HG02763 (cell line): ENCODE measurements at regions not wholly inside any gene's neighbourhood (a gene's known extent, or its start where the extent isn't known, plus 50 kb on each side); places are given as distances from the start of the nearest gene placed in this dataset.

Experiments
- ATAC-seq: cut with Tn5 transposase; IDR thresholded peaks from one replicate; pipeline ENCODE4 v1.9.1; 2021; ENCODE audit warnings: mild to moderate bottlenecking, moderate library complexity; ENCODE audit not compliant: unreplicated experiment

- no peak for ATAC-seq
Observed at GRCh38 chrX:10893366-10893765, 217.8 kb upstream of the HCCS start.

GRCh38 chrX:10893976-10894375 lies 217.2 kb upstream of the HCCS start:
- ATAC-seq: no peak

- no peak for ATAC-seq
Observed at GRCh38 chrX:10897768-10898167, 213.4 kb upstream of the HCCS start.

DNA sequence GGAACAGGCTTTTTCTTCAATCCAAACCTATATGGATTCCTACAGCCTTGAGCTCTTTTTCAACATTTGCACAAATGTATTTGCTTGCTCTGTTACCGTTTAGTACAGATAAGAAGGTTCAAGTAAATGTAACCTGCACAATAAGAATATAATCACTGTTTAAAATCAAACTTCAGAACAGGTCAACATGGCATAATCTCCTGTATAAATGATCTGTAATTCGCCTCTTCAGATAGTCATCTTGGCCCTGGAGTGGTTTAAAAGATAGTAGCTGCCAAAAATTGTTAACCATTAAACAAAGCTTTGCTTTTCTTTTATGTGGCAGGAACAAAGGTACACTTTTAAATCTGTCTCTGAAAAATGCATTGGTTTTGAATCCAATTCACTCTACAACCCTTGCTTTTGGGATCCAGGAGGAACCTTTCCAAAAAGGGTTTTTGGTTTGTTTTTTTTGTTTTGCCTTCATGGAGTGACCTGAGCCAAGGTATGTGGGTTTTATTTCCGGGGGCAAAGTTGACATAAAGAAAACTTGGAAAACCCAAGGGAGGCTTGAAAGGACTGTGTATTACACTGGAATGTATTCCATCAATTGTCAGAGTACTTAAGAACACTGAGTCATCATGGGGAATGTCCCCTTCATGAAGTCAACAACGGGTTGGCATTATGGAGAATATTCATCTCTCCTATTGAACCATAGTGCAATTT lies 210.4 kb upstream of the HCCS start:
- ATAC-seq: no peak

GRCh38 chrX:10901290-10901633 lies 209.9 kb upstream of the HCCS start:
- ATAC-seq: no peak

DNA sequence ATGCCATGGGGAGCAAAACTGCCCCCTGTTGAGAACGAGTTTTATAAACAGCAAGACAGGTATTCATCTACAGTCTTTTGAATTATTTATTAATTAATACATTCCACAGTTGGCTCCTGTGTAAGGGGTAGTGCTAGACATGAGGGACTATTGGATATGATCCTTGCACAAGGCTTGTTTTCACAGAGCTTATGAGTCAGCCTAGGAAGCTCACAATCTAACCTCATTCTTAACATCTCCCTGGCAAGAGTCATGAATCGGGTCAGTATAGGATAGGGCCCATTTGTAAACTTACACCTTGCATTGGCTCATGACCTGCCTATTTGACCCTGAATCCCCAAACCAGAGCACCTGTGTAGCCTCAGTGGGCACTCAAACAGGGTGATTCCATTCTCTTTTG lies 209.1 kb upstream of the HCCS start:
- no peak for ATAC-seq

DNA sequence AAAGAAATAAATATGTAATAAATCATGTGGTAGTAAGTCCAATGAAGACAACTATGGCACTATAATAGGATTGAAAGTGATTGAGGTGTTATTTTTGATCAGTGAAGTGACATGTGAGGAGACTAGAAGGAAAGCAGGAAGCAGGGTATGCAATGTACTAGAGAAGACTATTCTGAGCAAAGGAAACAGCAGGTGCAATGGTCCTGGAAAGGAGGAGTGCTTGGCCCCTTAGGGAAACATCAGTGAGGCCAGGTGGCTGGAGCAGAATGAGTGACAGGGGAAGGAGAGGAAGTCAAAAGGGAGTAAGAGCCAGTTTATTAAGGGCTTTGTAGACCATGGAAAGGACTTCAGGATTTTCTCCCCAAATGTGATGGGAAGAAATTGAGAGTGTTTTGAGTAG lies 207.6 kb upstream of the HCCS start:
- no peak for ATAC-seq

DNA sequence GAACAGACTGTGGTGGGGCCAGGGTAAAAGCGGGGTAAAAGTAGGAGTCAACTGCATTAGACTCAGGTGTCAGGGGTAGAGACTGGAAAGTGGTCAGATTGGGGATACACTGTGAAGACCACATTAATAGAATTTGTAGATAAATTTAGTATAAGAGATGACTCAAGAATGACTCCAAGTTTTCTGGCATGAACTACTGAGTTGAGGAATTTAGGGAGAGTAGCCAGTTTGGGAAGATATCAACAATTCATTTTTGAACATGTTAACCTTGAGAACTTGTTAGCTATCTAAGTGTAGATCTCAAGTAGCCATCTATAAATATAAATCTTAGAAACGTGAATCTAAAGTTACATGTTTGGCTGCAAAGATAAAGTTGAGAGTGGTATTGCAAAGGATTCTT lies 206.9 kb upstream of the HCCS start:
- no peak for ATAC-seq

DNA sequence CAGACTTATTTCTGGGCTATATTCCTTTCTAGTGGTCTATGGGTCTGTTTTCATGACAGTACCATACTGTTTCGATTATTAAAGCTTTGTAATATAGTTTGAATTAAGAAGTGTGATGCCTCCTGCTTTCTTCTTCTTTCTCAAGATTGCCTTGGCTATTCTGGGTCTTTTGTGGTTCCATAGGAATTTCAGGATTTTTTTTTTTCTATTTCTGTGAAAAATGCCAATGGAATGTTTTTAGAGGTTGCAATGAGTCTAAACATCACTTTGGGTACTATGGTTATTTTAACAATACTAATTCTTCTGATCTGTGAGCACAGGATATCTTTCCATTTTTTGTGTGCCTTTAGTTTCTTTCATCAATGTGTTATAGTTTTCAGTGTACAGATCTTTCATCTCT lies 204.3 kb upstream of the HCCS start:
- ATAC-seq: no peak

- ATAC-seq: no peak
Observed at GRCh38 chrX:10922159-10922558, 189.0 kb upstream of the HCCS start.

GRCh38 chrX:10922835-10923234 lies 188.3 kb upstream of the HCCS start:
- no peak for ATAC-seq

- no peak for ATAC-seq
Observed at GRCh38 chrX:10923466-10923865, 187.7 kb upstream of the HCCS start.

- ATAC-seq: no peak
Observed at GRCh38 chrX:10926404-10926803, 184.7 kb upstream of the HCCS start.

DNA sequence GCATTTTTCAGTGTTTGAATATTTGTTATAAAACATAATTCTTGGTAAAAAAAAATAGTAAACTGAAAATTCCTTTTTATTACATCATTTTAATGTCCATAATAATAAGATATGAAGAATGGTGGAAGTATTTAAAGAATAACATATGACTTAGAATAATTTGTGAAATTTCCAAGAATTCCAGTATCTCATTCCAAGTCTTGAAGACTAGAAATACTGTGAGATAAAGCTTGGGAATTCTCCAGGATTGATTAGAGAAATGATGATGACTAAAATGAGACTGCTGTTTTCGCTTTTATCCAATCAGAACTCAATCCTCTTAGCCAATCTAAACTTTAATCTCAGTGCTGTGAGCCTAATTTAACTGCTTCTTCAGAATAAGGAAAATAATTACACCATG lies 184.2 kb upstream of the HCCS start:
- no peak for ATAC-seq

DNA sequence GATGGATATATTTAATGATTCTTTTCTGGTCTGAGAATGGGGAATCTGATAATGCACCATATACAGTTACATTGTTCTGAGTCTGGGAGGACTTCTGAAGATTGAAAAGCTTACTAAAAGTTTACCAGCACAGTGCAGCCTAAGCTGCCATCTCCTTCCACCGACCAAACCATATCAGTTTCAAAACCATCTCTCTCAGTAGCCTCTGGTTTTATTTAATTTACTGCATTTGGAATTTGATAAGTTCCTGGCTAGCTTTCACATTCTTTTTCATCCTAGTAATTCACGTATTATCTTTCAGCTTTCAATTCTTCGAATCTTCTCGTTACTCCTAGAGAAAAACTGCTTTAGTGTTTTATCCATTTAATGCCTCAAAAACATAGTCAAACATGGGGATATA lies 181.4 kb upstream of the HCCS start:
- no peak for ATAC-seq

- ATAC-seq: no peak
Observed at GRCh38 chrX:10930151-10930550, 181.0 kb upstream of the HCCS start.

DNA sequence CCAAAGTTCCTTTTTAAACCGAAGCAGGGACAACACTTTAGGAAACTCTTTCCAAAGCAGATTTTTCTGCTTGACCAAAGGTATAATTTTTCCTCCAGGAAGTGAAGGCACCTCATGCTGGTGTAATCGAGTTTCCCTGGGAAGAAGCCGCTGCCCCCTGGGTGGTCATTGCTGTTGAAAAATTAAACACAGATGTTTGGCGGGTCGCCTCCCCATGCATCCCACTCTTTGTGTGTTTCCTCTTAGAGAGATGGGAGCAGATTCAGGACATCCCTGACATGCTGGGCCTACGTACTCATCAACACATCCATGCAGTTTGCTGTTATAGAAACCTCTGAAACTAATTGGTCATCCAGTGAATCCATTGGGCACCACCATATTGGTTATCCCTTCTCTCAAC lies 179.2 kb upstream of the HCCS start:
- ATAC-seq: no peak

DNA sequence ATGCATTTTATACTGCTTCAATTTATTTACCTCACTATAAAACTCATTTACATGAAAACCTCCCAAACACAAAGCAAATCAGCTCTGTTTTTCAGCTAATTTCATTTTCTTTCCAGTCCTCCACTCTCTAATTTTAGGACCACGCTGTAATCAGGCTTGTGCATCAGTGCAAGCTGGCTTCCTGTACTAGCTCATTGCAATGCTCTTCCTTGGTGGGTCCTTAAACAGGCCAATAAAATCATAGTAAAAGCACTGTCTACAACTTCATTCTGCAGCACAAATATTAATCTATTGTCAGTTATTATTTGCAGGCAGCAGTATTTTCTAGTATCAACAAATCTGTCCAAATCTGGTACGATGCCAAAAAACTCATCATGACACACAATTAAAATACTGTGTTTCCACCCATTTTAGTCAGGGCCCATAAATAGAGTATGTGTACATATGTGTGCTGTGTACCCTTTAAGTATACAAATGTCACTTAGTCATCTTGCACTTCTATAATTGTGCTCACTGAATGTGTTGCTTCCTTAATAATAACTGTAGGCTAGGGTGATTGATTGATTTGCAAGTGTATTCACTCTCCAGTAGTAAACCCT lies 178.2 kb upstream of the HCCS start:
- no peak for ATAC-seq

DNA sequence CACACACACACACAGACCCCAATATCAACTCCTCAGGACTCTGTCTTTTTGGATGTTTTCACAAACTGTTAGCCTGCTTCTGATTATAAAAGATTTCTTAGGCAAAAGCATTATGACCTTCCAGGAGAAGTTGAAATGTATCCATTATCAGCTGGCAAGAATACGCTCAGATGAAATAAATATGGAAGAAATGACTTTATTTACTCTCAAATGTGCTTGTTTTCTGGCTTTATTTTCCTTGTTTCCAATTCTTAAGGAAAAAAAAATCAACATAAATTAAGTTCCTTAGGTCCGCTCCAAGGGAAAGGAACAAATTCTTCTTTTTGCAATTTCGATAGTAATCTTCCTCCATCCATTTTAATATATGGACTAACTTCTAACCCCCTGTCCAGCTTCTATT lies 175.6 kb upstream of the HCCS start:
- no peak for ATAC-seq

- ATAC-seq: no peak
Observed at GRCh38 chrX:10936976-10937375, 174.2 kb upstream of the HCCS start.

- no peak for ATAC-seq
Observed at GRCh38 chrX:10938365-10938923, 172.7 kb upstream of the HCCS start.

GRCh38 chrX:10939424-10939823 lies 171.7 kb upstream of the HCCS start:
- ATAC-seq: no peak
